DOHH2 (cell line): ENCODE measurements at regions not wholly inside any gene's neighbourhood (a gene's known extent, or its start where the extent isn't known, plus 50 kb on each side); places are given as distances from the start of the nearest gene placed in this dataset.

ENCODE experiments used
- CTCF ChIP-seq: fragments of 200-600 bp; sonication (generic); IDR thresholded peaks from one replicate; pipeline ENCODE4 v1.5.1; 2014; ENCODE audit warnings: antibody characterized with exemption, mild to moderate bottlenecking, low read depth, low read length; ENCODE audit not compliant: poor library complexity, severe bottlenecking
- EZH2phosphoT487 ChIP-seq: fragments of 200-600 bp; sonication (generic); IDR thresholded peaks from 2 replicates; pipeline ENCODE4 v1.6.1; 2017; ENCODE audit warnings: borderline replicate concordance, mild to moderate bottlenecking, antibody characterized with exemption, low read length, moderate library complexity, mixed read lengths

DNA sequence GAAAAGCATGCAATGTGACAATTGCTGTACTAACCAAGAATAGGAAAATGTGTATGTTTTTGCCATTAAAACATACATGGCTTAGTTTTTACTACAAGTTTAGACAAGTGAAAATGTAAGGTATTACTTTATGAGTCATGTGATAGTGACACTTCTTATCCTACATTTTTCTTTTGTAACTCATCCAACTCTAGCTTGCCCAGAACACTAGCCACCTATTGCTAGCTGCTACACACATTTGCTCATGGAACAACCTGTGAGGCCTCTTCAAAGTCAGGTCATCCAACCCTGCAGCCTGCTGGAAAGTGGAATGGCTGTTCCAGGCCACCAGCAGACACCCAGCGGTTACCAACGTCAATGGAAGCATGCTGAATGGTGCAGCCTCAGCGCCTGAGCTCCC, 1043.9 kb downstream of the TMEM182 start:
- TF ChIP-seq CTCF (no peak), EZH2phosphoT487 (no peak)
